RKO (cell line): ENCODE measurements at regions not wholly inside any gene's neighbourhood (a gene's known extent, or its start where the extent isn't known, plus 50 kb on each side); places are given as distances from the start of the nearest gene placed in this dataset.

ENCODE experiments used
- DNase-seq: peaks from one replicate; pipeline ENCODE4 v3.0.0-alpha.2; 2016; ENCODE audit warnings: low spot score

- no peak for DNase-seq
These were observed 178.9 kb downstream of the CCDC71L start for GRCh38 chr7:106482091-106482490.

GRCh38 chr7:106480616-106481031 is 180.3 kb downstream of the CCDC71L start:
- DNase-seq: no peak

- DNase-seq: no peak
These were observed 180.8 kb downstream of the CCDC71L start for GRCh38 chr7:106480161-106480579.

GRCh38 chr7:106476751-106477150 is 184.2 kb downstream of the CCDC71L start:
- DNase-seq: no peak

GRCh38 chr7:106472741-106473140 is 188.0 kb upstream of the NAMPT start:
- no peak for DNase-seq

GRCh38 chr7:106471686-106472440 is 187.1 kb upstream of the NAMPT start:
- no peak for DNase-seq

- DNase-seq: no peak
These were observed 186.2 kb upstream of the NAMPT start for GRCh38 chr7:106471021-106471420.

GRCh38 chr7:106466867-106467266 is 182.1 kb upstream of the NAMPT start:
- DNase-seq: no peak

- DNase-seq: no peak
These were observed 181.1 kb upstream of the NAMPT start for GRCh38 chr7:106465704-106466468.

GRCh38 chr7:106464651-106465050 is 179.9 kb upstream of the NAMPT start:
- no peak for DNase-seq

GRCh38 chr7:106463851-106464611 is 179.2 kb upstream of the NAMPT start:
- DNase-seq: no peak

GRCh38 chr7:106462914-106463482 is 178.2 kb upstream of the NAMPT start:
- DNase-seq: no peak

- peak; percentile 63 for DNase-seq
These were observed 177.6 kb upstream of the NAMPT start for GRCh38 chr7:106462365-106462859.

GRCh38 chr7:106460792-106461254 is 176.0 kb upstream of the NAMPT start:
- DNase-seq: no peak

GRCh38 chr7:106459397-106460072 is 174.8 kb upstream of the NAMPT start:
- no peak for DNase-seq

- DNase-seq: no peak
These were observed 172.9 kb upstream of the NAMPT start for GRCh38 chr7:106457678-106458077.

- no peak for DNase-seq
These were observed 171.5 kb upstream of the NAMPT start for GRCh38 chr7:106456329-106456728.

- DNase-seq: no peak
These were observed 167.5 kb upstream of the NAMPT start for GRCh38 chr7:106452031-106452851.

- no peak for DNase-seq
These were observed 166.4 kb upstream of the NAMPT start for GRCh38 chr7:106451171-106451570.

GRCh38 chr7:106450716-106451115 is 165.9 kb upstream of the NAMPT start:
- no peak for DNase-seq
